ENCODE measurements at regions not wholly inside any gene's neighbourhood (a gene's known extent, or its start where the extent isn't known, plus 50 kb on each side); places are given as distances from the start of the nearest gene placed in this dataset.

DNA sequence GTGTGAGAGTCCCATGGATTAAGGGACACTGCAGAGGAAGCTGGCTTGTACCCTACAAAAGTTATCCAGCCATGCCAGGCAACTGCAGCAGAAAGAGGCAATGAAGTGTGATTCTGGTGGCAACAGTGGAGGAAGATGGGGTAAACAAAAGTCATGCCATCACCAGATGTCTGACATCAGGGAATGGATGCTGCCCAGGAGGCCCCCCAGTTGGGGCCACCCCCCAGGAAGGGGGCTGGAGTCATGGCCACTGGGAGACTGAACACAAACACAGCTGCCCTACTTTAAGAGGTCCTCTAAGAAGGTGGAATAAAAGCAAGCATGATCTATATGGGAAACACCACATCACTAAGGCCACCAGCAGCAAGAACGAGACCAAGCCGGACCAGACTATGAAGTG, 235.3 kb downstream of the KLF12 start:
- TF ChIP-seq, protein P1, sequence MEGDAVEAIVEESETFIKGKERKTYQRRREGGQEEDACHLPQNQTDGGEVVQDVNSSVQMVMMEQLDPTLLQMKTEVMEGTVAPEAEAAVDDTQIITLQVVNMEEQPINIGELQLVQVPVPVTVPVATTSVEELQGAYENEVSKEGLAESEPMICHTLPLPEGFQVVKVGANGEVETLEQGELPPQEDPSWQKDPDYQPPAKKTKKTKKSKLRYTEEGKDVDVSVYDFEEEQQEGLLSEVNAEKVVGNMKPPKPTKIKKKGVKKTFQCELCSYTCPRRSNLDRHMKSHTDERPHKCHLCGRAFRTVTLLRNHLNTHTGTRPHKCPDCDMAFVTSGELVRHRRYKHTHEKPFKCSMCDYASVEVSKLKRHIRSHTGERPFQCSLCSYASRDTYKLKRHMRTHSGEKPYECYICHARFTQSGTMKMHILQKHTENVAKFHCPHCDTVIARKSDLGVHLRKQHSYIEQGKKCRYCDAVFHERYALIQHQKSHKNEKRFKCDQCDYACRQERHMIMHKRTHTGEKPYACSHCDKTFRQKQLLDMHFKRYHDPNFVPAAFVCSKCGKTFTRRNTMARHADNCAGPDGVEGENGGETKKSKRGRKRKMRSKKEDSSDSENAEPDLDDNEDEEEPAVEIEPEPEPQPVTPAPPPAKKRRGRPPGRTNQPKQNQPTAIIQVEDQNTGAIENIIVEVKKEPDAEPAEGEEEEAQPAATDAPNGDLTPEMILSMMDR (IDR thresholded peaks at IDR 0.05): no peak
- TF ChIP-seq POLR2A (IDR thresholded peaks at IDR 0.05): no peak

Data from body of pancreas (tissue), 4 donors.